ENCODE measurements at regions not wholly inside any gene's neighbourhood (a gene's known extent, or its start where the extent isn't known, plus 50 kb on each side); places are given as distances from the start of the nearest gene placed in this dataset.

DNA sequence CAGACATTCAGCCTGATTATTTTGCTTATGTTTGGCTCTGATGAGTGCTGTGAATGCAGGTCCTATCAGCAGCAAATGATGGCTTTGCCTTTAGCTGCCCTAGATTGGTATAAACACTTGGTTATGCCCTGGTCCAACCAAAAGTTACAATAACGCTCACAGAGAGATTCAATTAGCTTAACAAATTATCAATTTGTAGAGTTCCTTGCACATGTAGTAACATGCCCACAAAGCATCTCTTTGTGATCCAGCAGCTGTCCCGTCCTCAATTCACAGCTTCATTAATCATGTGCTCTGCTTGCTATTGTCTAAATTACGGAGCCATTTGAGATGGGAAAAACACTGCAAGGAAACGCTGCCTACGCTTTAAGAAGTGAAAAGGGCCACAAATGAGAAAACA is 457.9 kb downstream of the HDGFL1 start:
- no TSS peak for BruUV-seq (replicated peaks)
- dilution Hi-C loops (cut with MboI; ENCODE audit: extremely low pct_ligation_motif_present, low sequenced_read_pairs) (no loop called here), intact Hi-C loops (cut with micrococcal nuclease) (no loop called here)
- Histone ChIP-seq H3K79me2 (ENCODE audit: control insufficient read depth, insufficient read depth, low read length) (no peaks in the 10 kb centered on the region), H3K9me1 (replicated peaks; ENCODE audit: control insufficient read depth, extremely low read depth, insufficient read depth, low read length) (no peaks in the 10 kb centered on the region), H3K4me2 (ENCODE audit: insufficient read depth, low read length) (no peak overlapping the region), H3K4me1 (ENCODE audit: control insufficient read depth, extremely low read depth, insufficient read depth, low read length) (no peaks in the 10 kb centered on the region), H3K36me3 (ENCODE audit: control insufficient read depth in 2 of 2, extremely low read depth in 1 of 2, insufficient read depth in 2 of 2, low read length in 2 of 2) (no peaks in the 10 kb centered on the region), H3K9me3 (replicated peaks; ENCODE audit: control insufficient read depth, insufficient read depth, low read length) (no peaks in the 10 kb centered on the region), H3K27me3 (ENCODE audit: control insufficient read depth in 2 of 2, insufficient read depth in 2 of 2, low read length in 2 of 2) (no peaks in the 10 kb centered on the region), H2AFZ (ENCODE audit: low read depth, low read length) (no peak overlapping the region), H3K27ac (ENCODE audit: insufficient read depth, low read depth, low read length) (no peak overlapping the region), H3K4me3 (replicated peaks in 1 of 3; ENCODE audit: insufficient read depth in 1 of 3, low read depth in 1 of 3, low read length in 3 of 3) (no peak overlapping the region), H4K20me1 (replicated peaks; ENCODE audit: control insufficient read depth, extremely low read depth, insufficient read depth, low read length) (no peaks in the 10 kb centered on the region), H3K9ac (replicated peaks; ENCODE audit: extremely low read depth, insufficient read depth, low read length) (no peak overlapping the region)
- DNase-seq (ENCODE audit: low read depth, low spot score) (no peak), FAIRE-seq (no peak)
- ChIA-PET CTCF (no interaction called here), POLR2A (no interaction called here)
- TF ChIP-seq MYC (IDR thresholded peaks at IDR 0.05; ENCODE audit: low read depth, low read length) (no peak), GATA2 (IDR thresholded peaks at IDR 0.05; ENCODE audit: insufficient read depth, insufficient read length, low read depth, low read length) (no peak), EZH2 (IDR thresholded peaks at IDR 0.05; ENCODE audit: borderline replicate concordance, low read depth, low read length, severe bottlenecking) (no peak), JUN (IDR thresholded peaks at IDR 0.05; ENCODE audit: borderline replicate concordance, insufficient read depth, insufficient read length, low read depth) (no peak), FOS (IDR thresholded peaks at IDR 0.05; ENCODE audit: borderline replicate concordance, insufficient read depth, low read length) (no peak), POLR2A (IDR thresholded peaks at IDR 0.05; ENCODE audit: low read depth, low read length) (no peak)
- TF ChIP-seq, protein P1, sequence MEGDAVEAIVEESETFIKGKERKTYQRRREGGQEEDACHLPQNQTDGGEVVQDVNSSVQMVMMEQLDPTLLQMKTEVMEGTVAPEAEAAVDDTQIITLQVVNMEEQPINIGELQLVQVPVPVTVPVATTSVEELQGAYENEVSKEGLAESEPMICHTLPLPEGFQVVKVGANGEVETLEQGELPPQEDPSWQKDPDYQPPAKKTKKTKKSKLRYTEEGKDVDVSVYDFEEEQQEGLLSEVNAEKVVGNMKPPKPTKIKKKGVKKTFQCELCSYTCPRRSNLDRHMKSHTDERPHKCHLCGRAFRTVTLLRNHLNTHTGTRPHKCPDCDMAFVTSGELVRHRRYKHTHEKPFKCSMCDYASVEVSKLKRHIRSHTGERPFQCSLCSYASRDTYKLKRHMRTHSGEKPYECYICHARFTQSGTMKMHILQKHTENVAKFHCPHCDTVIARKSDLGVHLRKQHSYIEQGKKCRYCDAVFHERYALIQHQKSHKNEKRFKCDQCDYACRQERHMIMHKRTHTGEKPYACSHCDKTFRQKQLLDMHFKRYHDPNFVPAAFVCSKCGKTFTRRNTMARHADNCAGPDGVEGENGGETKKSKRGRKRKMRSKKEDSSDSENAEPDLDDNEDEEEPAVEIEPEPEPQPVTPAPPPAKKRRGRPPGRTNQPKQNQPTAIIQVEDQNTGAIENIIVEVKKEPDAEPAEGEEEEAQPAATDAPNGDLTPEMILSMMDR (IDR thresholded peaks at IDR 0.05; ENCODE audit: extremely low read depth in 1 of 2, insufficient read depth in 1 of 2, low read depth in 1 of 2, low read length in 2 of 2), result no peak

DNA sequence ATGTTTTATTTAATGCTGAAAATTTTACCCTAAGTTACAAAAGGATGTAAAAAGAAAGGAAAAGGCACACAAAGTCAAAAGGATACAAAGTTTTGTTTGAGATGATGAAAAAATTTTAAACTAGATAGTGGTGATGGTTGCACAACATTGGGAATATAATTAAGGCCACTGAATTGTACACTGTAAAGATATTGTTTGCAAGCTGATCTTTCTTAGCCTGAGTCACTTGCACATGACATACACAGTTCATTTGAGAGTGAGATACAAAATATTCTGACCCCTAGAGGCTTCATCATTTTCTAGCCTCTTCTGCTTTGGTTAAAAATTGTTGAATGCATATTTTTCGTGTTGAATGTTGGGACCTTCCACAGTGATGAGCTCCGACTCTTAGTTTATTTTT is 462.6 kb downstream of the HDGFL1 start:
- no peak overlapping the region for H3K9ac ChIP-seq (replicated peaks; ENCODE audit: extremely low read depth, insufficient read depth, low read length)
- ChIA-PET POLR2A (no interaction called here), CTCF (no interaction called here)
- BruUV-seq (replicated peaks), result no TSS peak
- no peaks in the 10 kb centered on the region for H3K4me1 ChIP-seq (ENCODE audit: control insufficient read depth, extremely low read depth, insufficient read depth, low read length)
- no peak for DNase-seq (ENCODE audit: low read depth, low spot score)
- intact Hi-C loops (cut with micrococcal nuclease), result no loop called here
- no peak overlapping the region for H3K27ac ChIP-seq (ENCODE audit: insufficient read depth, low read depth, low read length)
- H3K4me2 ChIP-seq (ENCODE audit: insufficient read depth, low read length), result no peak overlapping the region
- no peak overlapping the region for H2AFZ ChIP-seq (ENCODE audit: low read depth, low read length)
- H4K20me1 ChIP-seq (replicated peaks; ENCODE audit: control insufficient read depth, extremely low read depth, insufficient read depth, low read length), result no peaks in the 10 kb centered on the region
- no peaks in the 10 kb centered on the region for H3K27me3 ChIP-seq (ENCODE audit: control insufficient read depth in 2 of 2, insufficient read depth in 2 of 2, low read length in 2 of 2)
- dilution Hi-C loops (cut with MboI; ENCODE audit: extremely low pct_ligation_motif_present, low sequenced_read_pairs), result no loop called here
- no peaks in the 10 kb centered on the region for H3K9me1 ChIP-seq (replicated peaks; ENCODE audit: control insufficient read depth, extremely low read depth, insufficient read depth, low read length)
- no peak for FAIRE-seq
- TF ChIP-seq, protein P1 (IDR thresholded peaks at IDR 0.05; ENCODE audit: extremely low read depth in 1 of 2, insufficient read depth in 1 of 2, low read depth in 1 of 2, low read length in 2 of 2), result no peak
- TF ChIP-seq, protein P2, sequence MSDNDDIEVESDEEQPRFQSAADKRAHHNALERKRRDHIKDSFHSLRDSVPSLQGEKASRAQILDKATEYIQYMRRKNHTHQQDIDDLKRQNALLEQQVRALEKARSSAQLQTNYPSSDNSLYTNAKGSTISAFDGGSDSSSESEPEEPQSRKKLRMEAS (IDR thresholded peaks at IDR 0.05; ENCODE audit: insufficient read depth, insufficient read length), result no peak
- TF ChIP-seq MYC (IDR thresholded peaks at IDR 0.05; ENCODE audit: low read depth, low read length), result no peak
- TF ChIP-seq FOS (IDR thresholded peaks at IDR 0.05; ENCODE audit: borderline replicate concordance, insufficient read depth, low read length), result no peak
- no peak for TF ChIP-seq POLR2AphosphoS5 (IDR thresholded peaks at IDR 0.05; ENCODE audit: insufficient read depth, low read depth, low read length)
- TF ChIP-seq JUN (IDR thresholded peaks at IDR 0.05; ENCODE audit: borderline replicate concordance, insufficient read depth, insufficient read length, low read depth), result no peak
- TF ChIP-seq GATA2 (IDR thresholded peaks at IDR 0.05; ENCODE audit: insufficient read depth, insufficient read length, low read depth, low read length), result no peak
- no peak for TF ChIP-seq POLR2A (IDR thresholded peaks at IDR 0.05; ENCODE audit: low read depth, low read length)
- TF ChIP-seq EZH2 (IDR thresholded peaks at IDR 0.05; ENCODE audit: borderline replicate concordance, low read depth, low read length, severe bottlenecking), result no peak
- no peaks in the 10 kb centered on the region for H3K79me2 ChIP-seq (ENCODE audit: control insufficient read depth, insufficient read depth, low read length)
- no peaks in the 10 kb centered on the region for H3K36me3 ChIP-seq (ENCODE audit: control insufficient read depth in 2 of 2, extremely low read depth in 1 of 2, insufficient read depth in 2 of 2, low read length in 2 of 2)
- no peak overlapping the region for H3K4me3 ChIP-seq (replicated peaks in 1 of 3; ENCODE audit: insufficient read depth in 1 of 3, low read depth in 1 of 3, low read length in 3 of 3)
- no peaks in the 10 kb centered on the region for H3K9me3 ChIP-seq (replicated peaks; ENCODE audit: control insufficient read depth, insufficient read depth, low read length)
